Dendritic cell treated with granulocyte-macrophage colony-stimulating factor and Interleukin-4, amounts not matched to agents 40 ng/mL and 50 ng/mL, for 4 days (primary cell): ENCODE measurements at regions not wholly inside any gene's neighbourhood (a gene's known extent, or its start where the extent isn't known, plus 50 kb on each side); places are given as distances from the start of the nearest gene placed in this dataset.

Source experiments
- H3K27ac Mint-ChIP-seq: one replicate; pipeline ENCODE4 v1.8.0; 2022; ENCODE audit warnings: mild to moderate bottlenecking, mixed read lengths
- H3K27me3 Mint-ChIP-seq: one replicate; pipeline ENCODE4 v1.8.0; 2022; ENCODE audit warnings: mild to moderate bottlenecking, mixed read lengths
- H3K36me3 Mint-ChIP-seq: one replicate; pipeline ENCODE4 v1.8.0; 2022; ENCODE audit warnings: low read depth, mixed read lengths
- H3K4me1 Mint-ChIP-seq: one replicate; pipeline ENCODE4 v1.8.0; 2022; ENCODE audit warnings: low read depth, mixed read lengths
- H3K4me3 Mint-ChIP-seq: one replicate; pipeline ENCODE4 v1.8.0; 2022; ENCODE audit warnings: mild to moderate bottlenecking, moderate library complexity, mixed read lengths
- H3K9me3 Mint-ChIP-seq: one replicate; pipeline ENCODE4 v1.8.0; 2022; ENCODE audit warnings: mixed read lengths
- intact Hi-C: fragments of 100-400 bp; cut with micrococcal nuclease; formaldehyde crosslinking; loops from one replicate; pipeline ENCODE4 v1.15.0; 2022

DNA sequence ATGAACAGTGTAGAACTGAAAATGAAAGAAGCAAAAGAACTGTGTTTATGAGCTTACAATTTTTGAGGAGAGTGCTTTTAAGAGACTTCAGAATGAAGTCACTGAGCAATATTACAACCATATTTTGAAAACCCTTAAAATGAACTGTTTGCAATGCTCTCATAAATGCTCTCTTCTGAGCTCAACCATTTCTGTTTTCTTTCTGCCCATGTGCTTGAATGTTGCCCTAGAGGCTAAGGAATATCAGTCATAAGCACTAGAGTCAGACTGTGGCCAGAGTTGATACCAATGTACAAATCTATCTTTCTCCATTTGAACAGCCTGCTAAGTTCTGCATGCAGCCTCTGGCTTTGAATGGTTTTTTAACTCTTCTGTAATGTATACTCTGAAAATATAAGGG, 1092.8 kb downstream of the PCDH9 start:
- no peaks in the 10 kb centered on the region for H3K36me3 Mint-ChIP-seq
- no peaks in the 10 kb centered on the region for H3K27me3 Mint-ChIP-seq
- H3K4me1 Mint-ChIP-seq, result no peaks in the 10 kb centered on the region
- no peak overlapping the region for H3K27ac Mint-ChIP-seq
- no peak overlapping the region for H3K4me3 Mint-ChIP-seq
- peaks cover 6% of the 10 kb centered on the region for H3K9me3 Mint-ChIP-seq
- intact Hi-C loops, result no loop called here

DNA sequence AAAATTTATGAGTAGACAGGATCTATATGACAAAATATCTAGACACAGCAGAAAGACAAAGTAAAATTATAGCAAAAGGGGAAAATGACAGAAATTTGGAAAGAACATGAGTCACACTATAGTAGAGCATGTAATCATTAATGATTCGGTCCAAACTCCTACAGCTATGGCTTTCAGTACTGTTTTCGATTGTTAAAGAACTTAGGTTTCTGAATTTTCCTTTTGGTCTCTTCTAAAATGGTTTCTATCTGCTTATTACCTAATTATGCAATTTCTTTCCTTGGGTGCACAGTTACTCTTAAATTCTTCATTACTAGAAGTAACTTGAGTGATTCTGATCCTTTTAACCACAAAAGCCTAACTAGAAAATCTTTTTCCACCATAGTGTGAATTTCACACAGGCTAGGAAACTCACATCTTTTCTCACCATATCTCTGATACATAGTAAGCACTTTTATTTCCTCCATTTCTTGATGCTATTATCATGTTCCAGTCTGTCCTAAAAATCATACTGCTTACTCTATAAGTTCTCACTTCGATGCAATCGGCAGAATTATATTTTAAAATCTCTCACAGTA, 1101.4 kb downstream of the PCDH9 start:
- H3K4me3 Mint-ChIP-seq, result no peak overlapping the region
- no peak overlapping the region for H3K27ac Mint-ChIP-seq
- no peaks in the 10 kb centered on the region for H3K27me3 Mint-ChIP-seq
- intact Hi-C loops, result no loop called here
- no peaks in the 10 kb centered on the region for H3K4me1 Mint-ChIP-seq
- H3K9me3 Mint-ChIP-seq, result peaks cover 11% of the 10 kb centered on the region
- no peaks in the 10 kb centered on the region for H3K36me3 Mint-ChIP-seq

DNA sequence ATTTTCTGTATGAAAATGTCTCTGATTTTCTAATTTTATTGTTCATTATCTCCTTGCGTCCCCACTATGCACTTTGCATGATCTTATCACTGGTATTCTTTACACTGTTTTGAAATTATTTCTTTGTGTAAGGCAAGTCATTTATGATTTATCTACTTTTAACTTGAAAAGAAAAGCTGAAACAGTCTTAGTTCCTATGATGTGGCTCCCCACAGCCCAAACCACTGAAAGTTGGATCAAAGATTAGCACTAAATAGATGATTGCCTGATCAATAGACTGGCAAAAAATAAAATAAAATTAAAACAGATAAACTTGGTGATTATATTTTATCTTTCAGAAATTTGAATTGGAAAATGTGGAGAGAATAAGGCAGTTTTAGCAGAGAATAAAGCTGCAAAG, 1101.9 kb downstream of the PCDH9 start:
- H3K27me3 Mint-ChIP-seq, result no peaks in the 10 kb centered on the region
- intact Hi-C loops, result no loop called here
- H3K27ac Mint-ChIP-seq, result no peak overlapping the region

DNA sequence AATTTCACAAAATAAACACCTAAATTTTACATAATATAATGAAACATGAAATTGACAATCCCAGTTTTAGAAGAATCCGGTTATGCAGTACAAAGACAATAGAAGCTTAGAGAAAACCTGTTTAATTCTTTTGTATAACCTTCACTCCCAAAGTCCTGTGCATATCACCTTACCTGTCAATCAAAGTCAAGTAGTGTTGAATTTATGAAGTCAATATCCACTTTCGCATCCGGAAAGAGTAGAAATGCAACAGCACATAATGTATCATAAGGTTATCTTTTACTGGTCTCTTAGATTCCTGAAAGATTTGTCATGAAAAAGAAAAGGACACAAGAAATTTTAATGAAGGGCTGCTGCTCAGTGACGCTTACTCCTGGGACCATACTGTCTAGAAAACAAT, 1112.6 kb downstream of the PCDH9 start:
- H3K4me3 Mint-ChIP-seq, result no peak overlapping the region
- H3K4me1 Mint-ChIP-seq, result no peaks in the 10 kb centered on the region
- no peaks in the 10 kb centered on the region for H3K27me3 Mint-ChIP-seq
- intact Hi-C loops, result no loop called here
- no peaks in the 10 kb centered on the region for H3K36me3 Mint-ChIP-seq
- no peak overlapping the region for H3K27ac Mint-ChIP-seq
- peaks cover 8% of the 10 kb centered on the region for H3K9me3 Mint-ChIP-seq

More for the DNA sequence above, 1101.9 kb downstream of the PCDH9 start:
- Mint-ChIP-seq H3K4me1 (no peaks in the 10 kb centered on the region), H3K9me3 (peaks cover 11% of the 10 kb centered on the region), H3K4me3 (no peak overlapping the region), H3K36me3 (no peaks in the 10 kb centered on the region)

DNA sequence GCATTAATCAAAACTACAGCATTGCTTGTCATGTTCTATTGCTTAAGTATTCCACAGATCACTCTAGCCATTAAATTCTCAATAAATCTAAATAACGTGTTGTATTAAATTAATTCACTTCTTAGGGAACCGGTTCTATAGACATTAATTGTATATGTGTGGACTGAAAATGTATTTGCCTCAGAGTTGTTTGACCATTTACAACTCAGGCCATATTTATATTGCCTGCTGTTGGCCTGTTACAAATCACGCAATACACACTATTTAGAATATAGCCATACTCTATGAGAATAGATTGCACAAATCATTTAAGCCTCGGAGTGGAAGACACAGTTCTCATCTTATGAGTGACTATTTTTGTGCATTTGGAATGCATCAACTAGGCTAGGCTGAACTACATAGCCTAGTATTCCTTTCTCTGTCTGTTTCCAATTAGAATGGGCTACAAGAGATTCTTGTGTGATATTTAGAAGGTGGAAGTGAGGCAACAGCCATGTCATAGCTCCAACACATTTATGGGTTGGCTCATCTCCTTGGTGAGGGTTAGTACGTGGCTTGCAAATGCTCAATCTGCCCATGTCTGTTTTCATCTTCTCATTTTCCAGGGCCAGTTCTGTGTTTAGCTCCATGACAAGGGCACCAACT, 1116.1 kb downstream of the PCDH9 start:
- intact Hi-C loops, result no loop called here
- H3K4me3 Mint-ChIP-seq, result no peak overlapping the region
- no peaks in the 10 kb centered on the region for H3K4me1 Mint-ChIP-seq
- H3K36me3 Mint-ChIP-seq, result no peaks in the 10 kb centered on the region
- H3K27ac Mint-ChIP-seq, result no peak overlapping the region
- H3K27me3 Mint-ChIP-seq, result no peaks in the 10 kb centered on the region
- peaks cover 8% of the 10 kb centered on the region for H3K9me3 Mint-ChIP-seq

DNA sequence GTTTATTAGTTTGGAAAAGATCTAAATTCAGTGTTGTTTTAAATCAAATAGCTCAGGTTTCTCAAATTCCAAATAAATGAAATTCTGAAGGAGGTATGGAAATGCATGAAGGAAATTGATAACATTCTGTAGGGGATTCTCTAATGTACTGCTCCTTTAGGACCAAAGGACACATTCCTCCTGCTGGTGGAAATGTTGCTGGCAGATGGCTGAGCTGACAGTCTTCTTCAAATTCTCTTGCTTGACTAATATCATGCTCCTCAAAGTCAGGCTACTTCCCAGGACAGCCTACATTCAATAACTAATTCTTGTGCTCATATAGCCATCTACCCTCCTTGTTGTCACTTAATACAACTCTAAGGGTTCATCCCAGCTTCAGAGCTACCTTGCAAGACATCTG, 1118.5 kb downstream of the PCDH9 start:
- Mint-ChIP-seq H3K4me1 (no peaks in the 10 kb centered on the region), H3K4me3 (no peak overlapping the region), H3K36me3 (no peaks in the 10 kb centered on the region), H3K9me3 (peaks cover 8% of the 10 kb centered on the region), H3K27me3 (no peaks in the 10 kb centered on the region), H3K27ac (no peak overlapping the region)
- intact Hi-C loops, result no loop called here

DNA sequence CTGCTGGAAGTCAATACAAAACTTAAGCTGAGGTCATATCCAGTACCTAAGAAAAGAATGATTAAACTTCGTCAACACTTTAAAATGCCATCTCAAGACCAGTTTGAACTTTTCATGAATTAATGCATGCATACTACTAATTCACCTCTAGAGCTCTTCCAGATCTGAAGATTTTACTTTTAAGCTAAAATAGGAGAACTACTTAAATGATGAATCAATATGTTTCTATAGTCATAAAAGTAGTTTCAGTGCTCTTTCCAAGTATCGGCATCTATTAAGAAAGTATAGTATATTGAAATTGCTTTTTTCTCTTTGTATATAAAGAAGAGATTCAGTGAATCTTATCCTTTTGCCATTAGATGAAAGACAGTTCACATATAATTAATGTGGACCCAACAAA, 1123.9 kb downstream of the PCDH9 start:
- no peaks in the 10 kb centered on the region for H3K36me3 Mint-ChIP-seq
- intact Hi-C loops, result no loop called here
- H3K9me3 Mint-ChIP-seq, result no peaks in the 10 kb centered on the region
- H3K27me3 Mint-ChIP-seq, result no peaks in the 10 kb centered on the region
- no peak overlapping the region for H3K4me3 Mint-ChIP-seq
- no peaks in the 10 kb centered on the region for H3K4me1 Mint-ChIP-seq
- no peak overlapping the region for H3K27ac Mint-ChIP-seq

DNA sequence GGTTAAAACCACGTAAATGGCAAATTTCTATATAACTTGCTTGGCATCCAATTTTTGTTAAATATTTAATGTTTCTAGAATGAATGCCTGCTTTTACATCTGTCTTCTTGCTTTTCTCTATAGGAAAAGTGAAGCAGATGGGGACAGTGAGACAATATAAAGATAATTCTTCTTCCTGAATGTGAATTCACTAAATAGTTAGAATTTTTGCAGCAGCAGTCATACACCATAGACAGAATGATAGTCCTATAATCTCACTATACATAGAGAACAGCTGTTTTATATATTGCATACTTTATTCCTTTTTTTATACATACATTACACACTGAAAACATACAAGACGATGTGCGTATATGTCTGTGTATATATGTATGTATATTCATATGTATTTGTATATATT, 1127.3 kb downstream of the PCDH9 start:
- Mint-ChIP-seq H3K36me3 (no peaks in the 10 kb centered on the region), H3K9me3 (no peaks in the 10 kb centered on the region), H3K4me1 (no peaks in the 10 kb centered on the region), H3K4me3 (no peak overlapping the region), H3K27ac (no peak overlapping the region), H3K27me3 (no peaks in the 10 kb centered on the region)
- intact Hi-C loops, result no loop called here

DNA sequence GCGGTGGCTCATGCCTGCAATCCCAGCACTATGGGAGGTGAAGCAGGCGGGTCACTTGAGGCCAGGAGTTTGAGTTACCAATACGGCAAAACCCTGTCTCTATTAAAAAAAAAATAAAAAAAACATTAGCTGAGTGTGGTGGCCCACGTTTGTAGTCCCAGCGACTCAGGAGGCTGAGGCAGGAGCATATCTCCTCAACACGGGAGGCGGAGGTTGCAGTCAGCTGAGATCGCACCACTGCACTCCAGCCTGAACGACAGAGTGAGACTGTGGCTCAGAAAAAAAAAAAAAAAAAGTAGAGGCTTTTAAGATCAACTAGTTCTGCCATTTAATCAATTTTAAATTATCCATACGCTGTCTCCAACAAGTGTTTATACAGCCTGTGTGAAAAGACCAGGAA, 1130.3 kb downstream of the PCDH9 start:
- no peak overlapping the region for H3K27ac Mint-ChIP-seq
- peaks cover 12% of the 10 kb centered on the region for H3K9me3 Mint-ChIP-seq

DNA sequence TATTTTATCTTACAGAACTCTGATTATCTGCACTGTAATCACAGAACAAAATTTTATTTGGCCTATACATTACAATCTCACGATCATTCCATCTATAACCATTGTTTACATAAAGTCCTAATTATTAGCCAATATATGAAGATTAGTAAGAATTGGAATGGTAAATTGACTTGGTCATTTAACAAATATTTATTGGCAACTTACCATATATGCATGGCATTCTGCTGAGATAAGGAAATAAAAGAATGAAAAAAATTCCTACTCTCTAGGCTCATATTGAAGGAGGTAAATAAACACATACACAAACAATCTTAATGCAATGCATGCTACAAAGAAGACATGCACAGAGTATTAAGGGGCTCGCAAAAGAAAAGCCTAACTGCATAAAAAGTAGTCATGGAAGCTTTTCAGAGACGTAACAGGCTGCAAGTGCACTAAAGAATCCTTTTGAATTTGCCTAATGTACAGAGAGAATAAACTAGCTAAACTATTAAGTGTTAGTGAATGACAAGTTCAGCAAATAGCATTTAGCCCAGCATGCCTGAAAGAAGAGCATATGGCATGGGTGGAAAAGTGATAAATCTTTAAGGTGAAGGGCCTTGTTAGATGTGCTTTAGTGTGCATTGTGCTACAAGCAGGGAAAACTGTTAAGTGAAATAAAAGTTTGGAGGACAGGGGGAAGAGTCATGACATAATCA, 1131.1 kb downstream of the PCDH9 start:
- H3K4me1 Mint-ChIP-seq, result no peaks in the 10 kb centered on the region
- no peaks in the 10 kb centered on the region for H3K36me3 Mint-ChIP-seq
- intact Hi-C loops, result no loop called here
- no peaks in the 10 kb centered on the region for H3K27me3 Mint-ChIP-seq
- H3K9me3 Mint-ChIP-seq, result peaks cover 12% of the 10 kb centered on the region
- no peak overlapping the region for H3K27ac Mint-ChIP-seq
- H3K4me3 Mint-ChIP-seq, result no peak overlapping the region

More for the DNA sequence above, 1130.3 kb downstream of the PCDH9 start:
- intact Hi-C loops, result no loop called here
- H3K36me3 Mint-ChIP-seq, result no peaks in the 10 kb centered on the region
- no peaks in the 10 kb centered on the region for H3K27me3 Mint-ChIP-seq
- H3K4me1 Mint-ChIP-seq, result no peaks in the 10 kb centered on the region
- no peak overlapping the region for H3K4me3 Mint-ChIP-seq

DNA sequence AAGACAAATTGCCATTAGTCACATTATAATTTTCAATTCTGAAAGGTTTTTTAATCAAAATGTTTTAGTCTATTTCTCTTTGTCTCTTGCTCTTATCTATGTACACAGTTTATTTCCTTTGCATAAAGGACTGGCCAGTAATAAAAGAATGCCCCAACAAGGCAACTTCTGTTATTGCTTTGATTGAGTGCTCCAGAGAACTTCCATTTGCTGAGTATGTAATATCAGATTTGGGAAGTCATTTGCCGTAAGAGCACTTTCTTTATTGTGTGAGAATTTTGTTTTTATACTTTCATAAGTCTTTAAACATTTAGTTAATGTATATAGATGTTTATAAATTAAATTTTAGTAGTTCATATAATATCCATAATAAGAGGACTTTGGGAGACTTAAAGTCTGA, 1140.4 kb downstream of the PCDH9 start:
- no peak overlapping the region for H3K27ac Mint-ChIP-seq
- H3K27me3 Mint-ChIP-seq, result no peaks in the 10 kb centered on the region
- no peak overlapping the region for H3K4me3 Mint-ChIP-seq
- no peaks in the 10 kb centered on the region for H3K4me1 Mint-ChIP-seq
- peaks cover 8% of the 10 kb centered on the region for H3K9me3 Mint-ChIP-seq
- H3K36me3 Mint-ChIP-seq, result no peaks in the 10 kb centered on the region
- intact Hi-C loops, result no loop called here

DNA sequence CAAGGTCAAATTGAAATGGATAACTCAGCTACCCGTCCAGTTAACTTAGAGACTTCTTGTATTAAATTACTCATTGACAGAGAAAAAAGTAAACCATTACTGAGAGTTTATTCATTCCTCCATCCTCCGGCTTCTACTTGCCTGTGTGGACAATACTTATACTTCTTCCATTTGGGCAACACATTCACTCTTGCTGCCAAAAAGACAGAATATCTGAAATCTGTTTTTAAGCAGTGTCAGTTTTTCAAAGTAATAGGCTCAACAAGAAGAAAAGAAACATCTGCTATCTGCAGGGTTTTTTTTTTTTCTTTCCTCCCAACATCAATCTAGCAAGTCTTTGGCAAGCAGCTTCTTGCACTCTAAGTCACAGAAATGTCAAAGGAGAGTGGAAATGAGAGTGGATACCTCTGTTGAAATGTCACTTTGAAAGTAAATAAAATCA, 1142.8 kb downstream of the PCDH9 start:
- H3K4me3 Mint-ChIP-seq, result no peak overlapping the region
- H3K27me3 Mint-ChIP-seq, result no peaks in the 10 kb centered on the region
- H3K36me3 Mint-ChIP-seq, result no peaks in the 10 kb centered on the region
- H3K9me3 Mint-ChIP-seq, result peaks cover 3% of the 10 kb centered on the region
- H3K4me1 Mint-ChIP-seq, result no peaks in the 10 kb centered on the region
- no peak overlapping the region for H3K27ac Mint-ChIP-seq
- intact Hi-C loops, result no loop called here

DNA sequence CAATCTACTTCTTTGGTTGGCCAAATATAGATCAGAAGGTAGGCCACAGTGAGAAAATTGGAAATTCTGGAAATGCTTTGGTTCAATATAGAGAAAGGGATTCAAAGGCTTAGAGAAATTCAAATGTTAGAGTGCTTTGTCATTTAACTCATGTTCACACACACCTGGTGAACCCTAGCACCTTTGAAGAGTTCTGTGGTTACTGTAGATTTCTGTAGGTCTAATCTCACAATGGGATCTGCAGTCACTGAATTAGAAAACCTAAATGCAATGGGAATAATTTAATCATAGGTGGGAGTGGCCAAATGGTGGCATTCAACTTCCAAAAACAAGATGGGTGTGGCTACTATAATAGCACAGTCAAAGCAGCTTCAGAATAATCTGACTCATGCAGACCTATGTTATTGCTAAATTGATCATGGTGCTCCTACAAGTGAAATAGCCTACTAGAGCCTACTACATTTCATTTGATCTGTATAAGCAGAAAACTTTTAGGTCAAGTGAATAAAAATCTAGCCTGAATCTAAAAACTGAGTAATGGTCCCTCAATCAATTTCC, 1152.9 kb downstream of the PCDH9 start:
- Mint-ChIP-seq H3K9me3 (peaks cover 24% of the 10 kb centered on the region), H3K27me3 (no peaks in the 10 kb centered on the region), H3K4me1 (peaks cover 6% of the 10 kb centered on the region), H3K36me3 (no peaks in the 10 kb centered on the region), H3K27ac (no peak overlapping the region), H3K4me3 (no peak overlapping the region)
- intact Hi-C loops, result no loop called here

DNA sequence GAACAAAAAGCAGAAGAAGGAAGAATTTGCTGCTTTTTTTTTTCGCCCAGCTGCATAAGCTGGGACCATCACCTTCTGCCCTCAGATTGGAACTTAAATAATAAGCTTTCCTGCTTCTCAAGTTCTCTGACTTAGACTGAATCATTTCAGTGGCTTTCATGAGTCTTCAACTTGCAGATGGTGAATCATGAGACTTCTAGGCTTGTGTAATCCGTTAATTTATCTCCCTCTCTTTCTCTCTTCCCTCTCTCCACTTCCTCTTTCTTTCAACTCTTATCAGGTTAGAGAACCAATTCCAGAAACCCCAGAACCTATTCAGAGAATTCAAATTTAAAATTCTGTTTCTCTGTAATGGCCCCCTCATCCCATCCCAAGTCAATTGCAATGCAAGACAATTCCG, 1153.7 kb downstream of the PCDH9 start:
- Mint-ChIP-seq H3K27me3 (no peaks in the 10 kb centered on the region), H3K4me1 (peaks cover 6% of the 10 kb centered on the region)
- intact Hi-C loops, result no loop called here

More for the DNA sequence above, 1153.7 kb downstream of the PCDH9 start:
- Mint-ChIP-seq H3K27ac (no peak overlapping the region), H3K36me3 (no peaks in the 10 kb centered on the region), H3K9me3 (peaks cover 32% of the 10 kb centered on the region), H3K4me3 (no peak overlapping the region)
